PC-9 (cell line): ENCODE measurements at regions not wholly inside any gene's neighbourhood (a gene's known extent, or its start where the extent isn't known, plus 50 kb on each side); places are given as distances from the start of the nearest gene placed in this dataset.

Source experiments
- BruUV-seq: library from RNA; stranded (reverse); fragments of 400-500 nt; replicated peaks from 2 replicates; lab custom pipeline; 2021; lab: Mats Ljungman, UMichigan
- CTCF ChIA-PET: fragments of 300-600 bp; sonication (Branson Sonifier 250); formaldehyde crosslinking; loops from one replicate; lab custom pipeline; 2022; ENCODE audit warnings: antibody characterized with exemption; lab: Charles Lee
- POLR2A ChIA-PET: fragments of 300-600 bp; sonication (Branson Sonifier 250); formaldehyde crosslinking; loops from one replicate; lab custom pipeline; 2022; ENCODE audit warnings: antibody characterized with exemption; ENCODE audit not compliant: unreplicated experiment; lab: Charles Lee
- DNase-seq, 2 experiments: peaks; one replicate each; pipeline versions ENCODE4 v3.0.0 to v3.0.0-alpha.2; 2015 to 2022; ENCODE audit warnings: mixed read lengths in 1 of 2
- H2AFZ ChIP-seq: fragments of 200-600 bp; sonication (generic); 2 replicates; pipeline ENCODE4 v1.8.1; 2017; ENCODE audit warnings: antibody characterized with exemption
- H3F3A ChIP-seq: fragments of 200-600 bp; sonication (generic); 2 replicates; pipeline ENCODE4 v1.8.1; 2017; ENCODE audit warnings: antibody characterized with exemption, mild to moderate bottlenecking, low read depth; ENCODE audit not compliant: insufficient read depth
- H3K27ac ChIP-seq: fragments of 200-600 bp; sonication (generic); 2 replicates; pipeline ENCODE4 v1.6.1; 2016; ENCODE audit warnings: mixed run types
- H3K27me3 ChIP-seq: fragments of 200-600 bp; sonication (generic); 2 replicates; pipeline ENCODE4 v1.6.1; 2016; ENCODE audit warnings: low read depth, mixed run types; ENCODE audit not compliant: insufficient read depth
- H3K36me3 ChIP-seq: fragments of 200-600 bp; sonication (generic); 2 replicates; pipeline ENCODE4 v1.6.1; 2016; ENCODE audit warnings: low read depth, mixed run types
- H3K4me1 ChIP-seq: fragments of 200-600 bp; sonication (generic); replicated peaks from 2 replicates; pipeline ENCODE4 v1.6.1; 2016; ENCODE audit warnings: mixed run types; ENCODE audit not compliant: insufficient read depth
- H3K4me2 ChIP-seq: fragments of 200-600 bp; sonication (generic); 2 replicates; pipeline ENCODE4 v1.6.1; 2017; ENCODE audit warnings: mixed run types
- H3K4me3 ChIP-seq: fragments of 200-600 bp; sonication (generic); 2 replicates; pipeline ENCODE4 v1.6.1; 2016; ENCODE audit warnings: mixed run types
- H3K79me2 ChIP-seq: fragments of 200-600 bp; sonication (generic); 2 replicates; pipeline ENCODE4 v1.6.1; 2017; ENCODE audit warnings: low read depth, mixed run types
- H3K9me2 ChIP-seq: fragments of 200-600 bp; sonication (generic); 2 replicates; pipeline ENCODE4 v1.8.1; 2017; ENCODE audit warnings: mild to moderate bottlenecking; ENCODE audit not compliant: insufficient read depth
- H3K9me3 ChIP-seq: fragments of 200-600 bp; sonication (generic); 2 replicates; pipeline ENCODE4 v1.8.1; 2016; ENCODE audit warnings: low read depth; ENCODE audit not compliant: insufficient read depth
- H4K20me1 ChIP-seq: fragments of 200-600 bp; sonication (generic); 2 replicates; pipeline ENCODE4 v1.8.1; 2017; ENCODE audit not compliant: insufficient read depth
- CTCF ChIP-seq: fragments of 200-600 bp; sonication (generic); conservative IDR thresholded peaks from 2 replicates; pipeline ENCODE4 v1.6.1; 2017; ENCODE audit warnings: mixed run types, antibody characterized with exemption, mild to moderate bottlenecking, moderate library complexity
- EZH2 ChIP-seq: fragments of 200-600 bp; sonication (generic); IDR thresholded peaks from 2 replicates; pipeline ENCODE4 v1.8.0; 2017; ENCODE audit warnings: antibody characterized with exemption, low read depth
- intact Hi-C: fragments of 100-400 bp; cut with micrococcal nuclease; formaldehyde crosslinking; loops from one replicate; pipeline ENCODE4 v1.10.0; 2022; ENCODE audit not compliant: unreplicated experiment

- no peaks in the 10 kb centered on the region for H3F3A ChIP-seq
- ChIA-PET CTCF (no interaction called here), POLR2A (no interaction called here)
- intact Hi-C loops, result no loop called here
- no peaks in the 10 kb centered on the region for H3K27me3 ChIP-seq
- no peaks in the 10 kb centered on the region for H3K36me3 ChIP-seq
- TF ChIP-seq CTCF (no peak), EZH2 (no peak)
- H3K4me3 ChIP-seq, result no peak overlapping the region
- no peak for DNase-seq
- no peak overlapping the region for H2AFZ ChIP-seq
- H3K9me2 ChIP-seq, result no peaks in the 10 kb centered on the region
- H3K4me1 ChIP-seq, result no peaks in the 10 kb centered on the region
- BruUV-seq, result no TSS peak
- H3K4me2 ChIP-seq, result no peak overlapping the region
- H3K79me2 ChIP-seq, result no peaks in the 10 kb centered on the region
- H4K20me1 ChIP-seq, result no peaks in the 10 kb centered on the region
- no peak overlapping the region for H3K27ac ChIP-seq
- no peaks in the 10 kb centered on the region; the same call in 1 of the 2 replicates for H3K9me3 ChIP-seq
Measured at GRCh38 chr6:21537637-21538036, 55.9 kb upstream of the SOX4 start.

- H2AFZ ChIP-seq, result no peak overlapping the region
- no peak overlapping the region for H3K27ac ChIP-seq
- DNase-seq, result no peak
- no peaks in the 10 kb centered on the region for H3F3A ChIP-seq
- no peaks in the 10 kb centered on the region for H3K36me3 ChIP-seq
- no peaks in the 10 kb centered on the region; the same call in 1 of the 2 replicates for H3K9me3 ChIP-seq
- H4K20me1 ChIP-seq, result no peaks in the 10 kb centered on the region
- no peaks in the 10 kb centered on the region for H3K9me2 ChIP-seq
- no peak overlapping the region for H3K4me3 ChIP-seq
- no peaks in the 10 kb centered on the region for H3K79me2 ChIP-seq
- CTCF ChIA-PET, result no interaction called here
- intact Hi-C loops, result no loop called here
- BruUV-seq, result no TSS peak
- no peaks in the 10 kb centered on the region for H3K4me1 ChIP-seq
- no peaks in the 10 kb centered on the region for H3K27me3 ChIP-seq
- TF ChIP-seq CTCF (no peak), EZH2 (no peak)
- H3K4me2 ChIP-seq, result no peak overlapping the region
- POLR2A ChIA-PET, result interaction anchor here (0.6 kb wide), 1 partner anchor 575 kb away, joined by 8 read pairs; no protein-coding TSS in a partner anchor
Measured at GRCh38 chr6:21538186-21538798, 55.3 kb upstream of the SOX4 start.

GRCh38 chr6:21539621-21540100 lies 53.9 kb upstream of the SOX4 start:
- BruUV-seq, result no TSS peak
- POLR2A ChIA-PET, result no interaction called here
- Histone ChIP-seq H3K36me3 (no peaks in the 10 kb centered on the region), H3K4me3 (no peak overlapping the region), H3K9me2 (no peaks in the 10 kb centered on the region), H3K4me2 (no peak overlapping the region), H4K20me1 (no peaks in the 10 kb centered on the region), H3K27ac (no peak overlapping the region), H2AFZ (no peak overlapping the region; the same call in 1 of the 2 replicates), H3K79me2 (no peaks in the 10 kb centered on the region), H3K27me3 (no peaks in the 10 kb centered on the region), H3K9me3 (no peaks in the 10 kb centered on the region; the same call in 1 of the 2 replicates), H3F3A (no peaks in the 10 kb centered on the region), H3K4me1 (no peaks in the 10 kb centered on the region)
- intact Hi-C loops, result no loop called here
- TF ChIP-seq CTCF, result no peak
- no peak for TF ChIP-seq EZH2
- CTCF ChIA-PET, result no interaction called here
- DNase-seq, result no peak
